ENCODE measurements at regions not wholly inside any gene's neighbourhood (a gene's known extent, or its start where the extent isn't known, plus 50 kb on each side); places are given as distances from the start of the nearest gene placed in this dataset.
A peak's percentile ranks its signal among the peaks of the same experiment; 100 is the strongest.

GRCh38 chr5:158147227-158147626, 288.3 kb upstream of the CLINT1 start:
- H3K27ac ChIP-seq: no peak overlapping the region
- H3K4me3 ChIP-seq: no peak overlapping the region
- TF ChIP-seq, protein P1, sequence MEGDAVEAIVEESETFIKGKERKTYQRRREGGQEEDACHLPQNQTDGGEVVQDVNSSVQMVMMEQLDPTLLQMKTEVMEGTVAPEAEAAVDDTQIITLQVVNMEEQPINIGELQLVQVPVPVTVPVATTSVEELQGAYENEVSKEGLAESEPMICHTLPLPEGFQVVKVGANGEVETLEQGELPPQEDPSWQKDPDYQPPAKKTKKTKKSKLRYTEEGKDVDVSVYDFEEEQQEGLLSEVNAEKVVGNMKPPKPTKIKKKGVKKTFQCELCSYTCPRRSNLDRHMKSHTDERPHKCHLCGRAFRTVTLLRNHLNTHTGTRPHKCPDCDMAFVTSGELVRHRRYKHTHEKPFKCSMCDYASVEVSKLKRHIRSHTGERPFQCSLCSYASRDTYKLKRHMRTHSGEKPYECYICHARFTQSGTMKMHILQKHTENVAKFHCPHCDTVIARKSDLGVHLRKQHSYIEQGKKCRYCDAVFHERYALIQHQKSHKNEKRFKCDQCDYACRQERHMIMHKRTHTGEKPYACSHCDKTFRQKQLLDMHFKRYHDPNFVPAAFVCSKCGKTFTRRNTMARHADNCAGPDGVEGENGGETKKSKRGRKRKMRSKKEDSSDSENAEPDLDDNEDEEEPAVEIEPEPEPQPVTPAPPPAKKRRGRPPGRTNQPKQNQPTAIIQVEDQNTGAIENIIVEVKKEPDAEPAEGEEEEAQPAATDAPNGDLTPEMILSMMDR (IDR thresholded peaks at IDR 0.05): no peak
- FAIRE-seq (no peak), DNase-seq (no peak), ATAC-seq (no peak)
- intact Hi-C loops (cut with DNase I): no loop called here
- H3K9me3 ChIP-seq: no peaks in the 10 kb centered on the region
- H3K4me1 ChIP-seq: no peaks in the 10 kb centered on the region
- H3K36me3 ChIP-seq: no peaks in the 10 kb centered on the region
- no peaks in the 10 kb centered on the region for H3K27me3 ChIP-seq
- 68 to 88% methylated on average over 1 of the region's 1 CpG for WGBS, 2 donors

GRCh38 chr5:158145827-158146226, 286.9 kb upstream of the CLINT1 start:
- no peak for FAIRE-seq
- no peak for DNase-seq
- TF ChIP-seq, protein P1 (IDR thresholded peaks at IDR 0.05): no peak
- intact Hi-C loops (cut with DNase I): no loop called here
- no peaks in the 10 kb centered on the region for H3K27me3 ChIP-seq
- ATAC-seq: no peak
- no peaks in the 10 kb centered on the region for H3K36me3 ChIP-seq
- H3K27ac ChIP-seq: no peak overlapping the region
- H3K9me3 ChIP-seq: no peaks in the 10 kb centered on the region
- 79 to 85% methylated on average over 4 of the region's 4 CpGs for WGBS, 2 donors
- no peaks in the 10 kb centered on the region for H3K4me1 ChIP-seq
- no peak overlapping the region for H3K4me3 ChIP-seq

DNA sequence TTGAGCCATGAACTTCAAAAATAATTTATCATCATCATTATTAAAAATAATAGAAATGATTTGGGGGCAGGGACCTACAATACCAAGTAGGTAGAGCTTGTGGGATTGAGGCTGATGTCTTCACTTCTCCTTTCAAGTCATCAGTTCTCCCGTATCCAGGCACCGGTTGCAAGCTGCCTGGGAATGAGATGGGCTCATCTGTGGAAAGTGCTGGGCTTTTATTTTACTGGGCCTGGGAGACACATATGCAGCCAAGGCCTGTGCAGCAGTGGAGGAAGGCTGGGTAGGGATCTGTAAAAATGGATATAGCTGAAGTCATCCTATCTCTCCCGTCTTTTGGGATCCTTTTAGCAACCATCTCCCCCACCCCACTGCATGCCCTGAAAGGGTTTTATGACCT, 284.1 kb upstream of the CLINT1 start:
- no peak for FAIRE-seq
- H3K36me3 ChIP-seq: no peaks in the 10 kb centered on the region
- DNase-seq: no peak
- no peaks in the 10 kb centered on the region for H3K9me3 ChIP-seq
- intact Hi-C loops (cut with DNase I): no loop called here
- 57 to 62% methylated on average over 3 of the region's 3 CpGs for WGBS, 2 donors
- ATAC-seq: no peak
- H3K27me3 ChIP-seq: no peaks in the 10 kb centered on the region
- no peak overlapping the region for H3K4me3 ChIP-seq
- no peaks in the 10 kb centered on the region for H3K4me1 ChIP-seq
- no peak overlapping the region for H3K27ac ChIP-seq
- TF ChIP-seq, protein P1 (IDR thresholded peaks at IDR 0.05): no peak

GRCh38 chr5:158142156-158142555, 283.2 kb upstream of the CLINT1 start:
- 72 to 80% methylated on average over 3 of the region's 3 CpGs for WGBS, 2 donors
- Histone ChIP-seq H3K27me3 (no peaks in the 10 kb centered on the region), H3K4me3 (no peak overlapping the region), H3K36me3 (no peaks in the 10 kb centered on the region), H3K9me3 (no peaks in the 10 kb centered on the region), H3K27ac (no peak overlapping the region), H3K4me1 (no peaks in the 10 kb centered on the region)
- ATAC-seq (no peak), DNase-seq (no peak), FAIRE-seq (no peak)
- intact Hi-C loops (cut with DNase I): no loop called here
- TF ChIP-seq, protein P1 (IDR thresholded peaks at IDR 0.05): no peak

DNA sequence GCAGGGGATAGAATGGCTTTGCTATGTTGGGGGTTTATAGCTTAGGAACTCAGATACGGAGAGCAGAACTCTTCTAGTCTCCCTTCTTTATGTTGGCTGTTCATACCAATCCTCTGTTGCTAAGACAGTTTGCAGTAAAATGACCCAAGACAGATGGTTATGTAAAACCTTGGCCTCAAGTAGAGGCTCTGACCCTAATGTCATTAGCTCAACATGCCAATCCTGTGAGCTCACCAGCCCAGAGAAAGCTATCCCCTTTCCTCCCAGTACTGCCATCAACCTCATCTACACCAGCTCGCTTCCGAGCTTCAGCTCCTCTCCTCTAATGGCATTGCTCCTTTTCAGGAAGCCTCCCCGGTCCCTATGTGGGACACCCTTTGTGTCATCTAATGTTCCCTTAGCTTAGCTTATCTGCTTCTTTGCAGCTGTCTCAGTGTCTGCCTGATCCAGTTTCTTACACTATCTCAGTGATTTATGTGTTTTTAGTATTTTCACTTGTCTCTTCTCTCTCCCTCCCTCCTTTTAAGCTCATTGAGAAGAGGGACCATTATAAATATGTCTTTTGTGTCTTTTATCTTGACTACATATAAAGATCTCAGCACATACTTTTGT, 281.3 kb upstream of the CLINT1 start:
- intact Hi-C loops (cut with DNase I): no loop called here
- no peaks in the 10 kb centered on the region for H3K9me3 ChIP-seq
- no peak overlapping the region for H3K27ac ChIP-seq
- TF ChIP-seq, protein P1 (IDR thresholded peaks at IDR 0.05): no peak
- DNase-seq (no peak), FAIRE-seq (no peak), ATAC-seq (peak in 1 of 4 donors; percentile 48)
- H3K27me3 ChIP-seq: no peaks in the 10 kb centered on the region
- 78 to 92% methylated on average over 4 of the region's 4 CpGs for WGBS, 2 donors
- H3K4me3 ChIP-seq: no peak overlapping the region
- H3K4me1 ChIP-seq: no peaks in the 10 kb centered on the region
- no peaks in the 10 kb centered on the region for H3K36me3 ChIP-seq

Measured in pancreas (tissue), 10 donors.